ENCODE measurements at regions not wholly inside any gene's neighbourhood (a gene's known extent, or its start where the extent isn't known, plus 50 kb on each side); places are given as distances from the start of the nearest gene placed in this dataset.

DNA sequence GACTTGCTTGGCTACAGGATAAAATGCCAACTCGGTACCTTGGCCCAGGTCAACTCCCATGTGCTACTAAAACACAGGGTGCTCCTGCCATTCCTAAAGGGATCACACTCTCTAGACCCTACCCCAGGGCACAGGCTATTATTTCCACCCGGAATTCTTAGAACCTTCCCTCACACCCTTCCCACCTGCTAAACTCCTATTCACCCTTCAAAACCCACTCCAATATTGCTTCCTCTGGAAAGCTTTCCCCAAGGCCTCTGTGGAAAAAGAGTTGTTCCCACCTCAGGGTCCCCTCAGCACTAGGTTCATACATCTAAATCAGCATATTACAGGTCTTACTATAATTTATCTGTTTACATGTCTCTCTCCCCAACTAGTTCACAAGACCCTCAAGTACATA is 75.0 kb upstream of the TANC1 start:
- Mint-ChIP-seq H3K36me3 (ENCODE audit: low read depth) (no peaks in the 10 kb centered on the region), H3K9me3 (peaks cover 7% of the 10 kb centered on the region), H3K27me3 (peaks cover 5% of the 10 kb centered on the region), H3K4me1 (no peaks in the 10 kb centered on the region), H3K4me3 (no peak overlapping the region), H3K27ac (no peak overlapping the region)
- intact Hi-C loops (cut with micrococcal nuclease), result no loop called here
- DNase-seq, result no peak

DNA sequence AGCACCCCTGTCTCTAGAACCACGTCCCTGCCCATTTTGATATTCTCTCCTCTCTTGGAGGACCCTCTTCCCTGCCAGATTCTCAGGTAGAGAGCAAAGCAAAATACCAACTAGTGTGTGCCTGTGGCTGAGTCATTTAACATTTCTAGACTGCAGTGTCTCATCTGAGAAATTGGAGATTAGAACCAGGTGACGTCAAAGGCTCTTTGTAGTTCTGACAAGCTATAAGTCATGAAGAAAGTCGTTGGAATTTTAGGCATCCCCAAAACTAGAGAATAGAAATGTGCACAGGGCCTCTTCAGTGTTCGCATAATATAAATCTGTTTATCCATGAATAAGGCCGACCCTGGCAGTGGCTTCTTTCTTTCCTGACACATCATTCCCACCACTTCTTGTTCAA is 74.4 kb upstream of the TANC1 start:
- Mint-ChIP-seq H3K9me3 (peaks cover 7% of the 10 kb centered on the region), H3K4me3 (no peak overlapping the region), H3K36me3 (ENCODE audit: low read depth) (no peaks in the 10 kb centered on the region), H3K27me3 (peaks cover 6% of the 10 kb centered on the region), H3K27ac (no peak overlapping the region), H3K4me1 (no peaks in the 10 kb centered on the region)
- intact Hi-C loops (cut with micrococcal nuclease), result no loop called here
- no peak for DNase-seq

DNA sequence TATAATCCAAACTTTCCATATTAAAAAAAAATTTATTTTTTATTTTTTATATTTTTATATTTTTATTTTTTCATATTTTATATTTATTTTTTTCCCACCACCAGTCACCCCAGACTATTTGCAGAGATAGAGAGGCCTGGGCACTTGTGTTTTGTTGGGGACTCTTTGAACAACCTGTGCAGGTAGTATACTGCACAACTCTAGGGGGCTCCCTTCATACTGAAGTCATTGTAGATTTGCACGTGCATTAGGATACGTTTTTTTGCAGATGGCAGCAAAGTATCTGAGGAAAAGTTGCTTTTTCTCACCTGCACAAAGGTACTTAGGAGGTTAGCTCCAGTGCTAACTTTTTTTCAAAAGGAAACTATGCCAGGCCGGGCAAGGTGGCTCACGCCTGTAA is 73.9 kb upstream of the TANC1 start:
- H3K4me1 Mint-ChIP-seq, result no peaks in the 10 kb centered on the region
- no peak for DNase-seq
- intact Hi-C loops (cut with micrococcal nuclease), result no loop called here
- peaks cover 6% of the 10 kb centered on the region for H3K27me3 Mint-ChIP-seq
- no peaks in the 10 kb centered on the region for H3K36me3 Mint-ChIP-seq (ENCODE audit: low read depth)
- peaks cover 4% of the 10 kb centered on the region for H3K9me3 Mint-ChIP-seq
- no peak overlapping the region for H3K27ac Mint-ChIP-seq
- H3K4me3 Mint-ChIP-seq, result no peak overlapping the region

DNA sequence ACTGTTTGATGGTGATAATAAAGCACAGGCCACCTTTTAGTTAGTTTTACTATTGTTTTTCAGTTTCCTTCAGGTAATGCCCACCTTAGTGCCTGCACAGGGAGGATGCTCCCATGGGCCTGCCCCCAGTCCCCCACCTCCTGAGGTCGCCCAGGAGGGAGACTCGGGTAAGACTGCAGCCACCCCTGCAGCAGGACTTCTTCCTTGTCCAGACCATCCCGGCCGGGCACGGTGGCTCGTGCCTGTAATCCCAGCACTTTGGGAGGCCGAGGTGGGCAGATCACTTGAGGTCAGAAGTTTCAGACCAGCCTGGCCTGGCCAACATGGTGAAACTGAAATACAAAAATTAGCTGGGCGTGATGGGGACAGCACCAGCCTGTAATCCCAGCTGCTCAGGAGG is 68.1 kb upstream of the TANC1 start:
- intact Hi-C loops (cut with micrococcal nuclease), result loop anchor here (2.0 to 5.0 kb wide), 2 partner anchors 906 to 1067 kb away; no protein-coding TSS in a partner anchor

DNA sequence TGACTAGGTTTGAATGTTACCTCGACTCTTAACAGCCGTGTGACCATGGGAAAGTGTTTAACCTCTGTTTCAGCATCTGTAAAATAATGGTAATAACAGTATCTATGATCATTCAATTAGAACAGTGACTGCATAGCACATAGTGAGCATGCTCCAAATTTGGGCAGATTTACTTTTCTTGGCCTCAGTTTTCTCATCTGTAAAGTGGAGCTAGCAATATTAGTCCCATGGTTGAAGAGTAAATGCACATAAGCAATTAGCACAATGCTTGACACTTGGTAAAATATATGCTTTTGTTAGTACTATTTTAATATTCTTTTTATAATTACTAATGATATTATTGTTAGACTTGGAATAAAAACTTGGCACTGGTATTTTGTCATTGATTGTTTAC is 66.4 kb upstream of the TANC1 start:
- Mint-ChIP-seq H3K27me3 (peaks cover 6% of the 10 kb centered on the region), H3K27ac (no peak overlapping the region), H3K36me3 (ENCODE audit: low read depth) (no peaks in the 10 kb centered on the region), H3K4me1 (no peaks in the 10 kb centered on the region), H3K9me3 (no peaks in the 10 kb centered on the region), H3K4me3 (no peak overlapping the region)
- no peak for DNase-seq
- intact Hi-C loops (cut with micrococcal nuclease), result loop anchor here (5.0 kb wide), 1 partner anchor 1065 kb away; no protein-coding TSS in a partner anchor

More for the DNA sequence above, 68.1 kb upstream of the TANC1 start:
- no peak for DNase-seq
- Mint-ChIP-seq H3K27ac (no peak overlapping the region), H3K27me3 (peaks cover 6% of the 10 kb centered on the region), H3K4me3 (no peak overlapping the region), H3K9me3 (no peaks in the 10 kb centered on the region), H3K36me3 (ENCODE audit: low read depth) (no peaks in the 10 kb centered on the region), H3K4me1 (no peaks in the 10 kb centered on the region)

DNA sequence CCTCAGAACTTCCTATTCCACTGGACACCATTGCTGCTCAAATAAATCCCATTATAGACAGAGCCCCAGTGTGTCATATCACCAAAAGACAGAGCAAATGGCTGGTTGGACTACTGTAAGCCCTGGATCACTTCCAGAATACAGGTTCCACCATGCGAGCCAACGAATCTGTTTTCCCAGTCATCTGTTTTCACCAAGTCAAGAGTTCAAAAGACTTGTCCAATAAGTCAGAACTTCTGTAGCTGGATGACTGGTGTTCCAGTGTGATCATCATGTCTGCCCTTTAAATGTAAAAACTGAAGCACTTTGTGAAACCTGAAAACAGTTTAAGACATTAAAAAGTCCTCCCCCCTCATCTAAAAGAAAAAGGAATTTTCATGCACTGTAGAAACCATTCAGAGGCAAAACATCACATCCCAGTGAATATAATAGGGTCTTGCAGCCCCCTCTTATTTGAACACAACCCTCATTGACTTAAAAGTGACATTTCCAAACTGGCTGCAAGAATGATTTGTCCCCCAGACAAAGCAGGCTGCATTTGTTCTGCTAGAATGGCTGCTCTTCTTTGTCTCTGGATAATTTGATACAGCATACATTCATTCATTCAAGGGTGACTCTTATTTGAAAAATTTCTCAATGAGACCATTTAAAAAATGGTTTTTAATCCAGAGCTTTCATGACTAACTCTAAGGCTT is 64.6 kb upstream of the TANC1 start:
- H3K27ac Mint-ChIP-seq, result no peak overlapping the region
- no peaks in the 10 kb centered on the region for H3K9me3 Mint-ChIP-seq
- no peak for DNase-seq
- H3K27me3 Mint-ChIP-seq, result peaks cover 4% of the 10 kb centered on the region
- H3K4me1 Mint-ChIP-seq, result no peaks in the 10 kb centered on the region
- intact Hi-C loops (cut with micrococcal nuclease), result loop anchor here (5.0 kb wide), 1 partner anchor 1063 kb away; no protein-coding TSS in a partner anchor
- no peaks in the 10 kb centered on the region for H3K36me3 Mint-ChIP-seq (ENCODE audit: low read depth)
- no peak overlapping the region for H3K4me3 Mint-ChIP-seq

GRCh38 chr2:158904627-158905177 is 63.7 kb upstream of the TANC1 start:
- H3K4me1 Mint-ChIP-seq, result no peaks in the 10 kb centered on the region
- H3K9me3 Mint-ChIP-seq, result no peaks in the 10 kb centered on the region
- H3K27me3 Mint-ChIP-seq, result peaks cover 4% of the 10 kb centered on the region
- H3K27ac Mint-ChIP-seq, result no peak overlapping the region
- DNase-seq, result no peak
- intact Hi-C loops (cut with micrococcal nuclease), result loop anchor here (5.0 kb wide), 1 partner anchor 1063 kb away; no protein-coding TSS in a partner anchor
- H3K36me3 Mint-ChIP-seq (ENCODE audit: low read depth), result no peaks in the 10 kb centered on the region
- no peak overlapping the region for H3K4me3 Mint-ChIP-seq

- no peak overlapping the region for H3K4me3 Mint-ChIP-seq
- no peak for DNase-seq
- H3K27ac Mint-ChIP-seq, result no peak overlapping the region
- H3K27me3 Mint-ChIP-seq, result peaks cover 4% of the 10 kb centered on the region
- no peaks in the 10 kb centered on the region for H3K9me3 Mint-ChIP-seq
- no peaks in the 10 kb centered on the region for H3K4me1 Mint-ChIP-seq
- intact Hi-C loops (cut with micrococcal nuclease), result no loop called here
- H3K36me3 Mint-ChIP-seq (ENCODE audit: low read depth), result no peaks in the 10 kb centered on the region
These were observed 63.1 kb upstream of the TANC1 start for GRCh38 chr2:158905341-158905740.

- Mint-ChIP-seq H3K36me3 (ENCODE audit: low read depth) (no peaks in the 10 kb centered on the region), H3K4me1 (no peaks in the 10 kb centered on the region), H3K4me3 (no peak overlapping the region), H3K27ac (no peak overlapping the region), H3K9me3 (no peaks in the 10 kb centered on the region), H3K27me3 (peaks cover 4% of the 10 kb centered on the region)
- intact Hi-C loops (cut with micrococcal nuclease), result no loop called here
- DNase-seq, result no peak
These were observed 62.7 kb upstream of the TANC1 start for GRCh38 chr2:158905784-158906183.

GRCh38 chr2:158907926-158908456 is 60.4 kb upstream of the TANC1 start:
- peaks cover 3% of the 10 kb centered on the region for H3K27me3 Mint-ChIP-seq
- H3K36me3 Mint-ChIP-seq (ENCODE audit: low read depth), result no peaks in the 10 kb centered on the region
- DNase-seq, result no peak
- H3K4me1 Mint-ChIP-seq, result no peaks in the 10 kb centered on the region
- H3K4me3 Mint-ChIP-seq, result no peak overlapping the region
- H3K9me3 Mint-ChIP-seq, result no peaks in the 10 kb centered on the region
- intact Hi-C loops (cut with micrococcal nuclease), result no loop called here
- no peak overlapping the region for H3K27ac Mint-ChIP-seq

DNA sequence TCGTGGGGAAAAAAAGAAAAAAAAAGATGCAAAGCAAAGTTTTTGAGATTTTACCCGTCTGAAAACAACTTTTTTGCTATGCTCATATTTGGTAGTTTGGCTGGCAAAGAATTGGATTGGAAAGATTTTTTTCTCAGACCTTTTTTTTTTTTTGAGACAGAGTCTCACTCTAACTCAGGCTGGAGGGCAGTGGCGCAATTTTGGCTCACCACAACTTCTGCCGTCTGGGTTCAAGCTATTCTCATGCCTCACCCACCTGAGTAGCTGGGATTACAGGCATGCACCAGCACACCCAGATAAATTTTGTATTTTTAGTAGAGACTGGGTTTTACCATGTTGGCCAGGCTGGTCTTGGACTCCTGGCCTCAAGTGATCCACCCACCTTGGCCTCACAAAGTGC is 56.3 kb upstream of the TANC1 start:
- no peak overlapping the region for H3K4me3 Mint-ChIP-seq
- no peaks in the 10 kb centered on the region for H3K4me1 Mint-ChIP-seq
- H3K9me3 Mint-ChIP-seq, result no peaks in the 10 kb centered on the region
- no peaks in the 10 kb centered on the region for H3K36me3 Mint-ChIP-seq (ENCODE audit: low read depth)
- no peak overlapping the region for H3K27ac Mint-ChIP-seq
- intact Hi-C loops (cut with micrococcal nuclease), result no loop called here
- H3K27me3 Mint-ChIP-seq, result peaks cover 1% of the 10 kb centered on the region
- DNase-seq, result no peak

DNA sequence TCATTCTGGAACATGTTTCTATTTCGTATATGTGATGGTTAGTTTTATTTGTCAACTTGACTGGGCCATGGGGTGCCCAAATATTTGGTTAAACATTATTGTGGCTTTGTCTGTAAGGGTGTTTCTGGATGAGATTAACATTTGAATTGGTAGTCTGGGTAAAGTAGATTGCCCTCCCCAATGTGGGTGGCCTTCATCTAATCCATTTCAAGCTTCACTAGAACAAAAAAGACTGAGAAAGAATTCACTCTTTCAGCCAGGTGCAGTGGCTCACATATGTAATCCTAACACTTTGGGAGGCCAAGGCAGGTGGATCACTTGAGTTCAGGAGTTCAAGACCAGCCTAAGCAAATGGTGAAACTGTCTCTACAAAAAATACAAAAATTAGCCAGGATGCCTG is 55.7 kb upstream of the TANC1 start:
- Mint-ChIP-seq H3K9me3 (no peaks in the 10 kb centered on the region), H3K36me3 (ENCODE audit: low read depth) (no peaks in the 10 kb centered on the region), H3K27ac (no peak overlapping the region), H3K27me3 (peaks cover 1% of the 10 kb centered on the region), H3K4me1 (no peaks in the 10 kb centered on the region), H3K4me3 (no peak overlapping the region)
- DNase-seq, result no peak
- intact Hi-C loops (cut with micrococcal nuclease), result no loop called here

DNA sequence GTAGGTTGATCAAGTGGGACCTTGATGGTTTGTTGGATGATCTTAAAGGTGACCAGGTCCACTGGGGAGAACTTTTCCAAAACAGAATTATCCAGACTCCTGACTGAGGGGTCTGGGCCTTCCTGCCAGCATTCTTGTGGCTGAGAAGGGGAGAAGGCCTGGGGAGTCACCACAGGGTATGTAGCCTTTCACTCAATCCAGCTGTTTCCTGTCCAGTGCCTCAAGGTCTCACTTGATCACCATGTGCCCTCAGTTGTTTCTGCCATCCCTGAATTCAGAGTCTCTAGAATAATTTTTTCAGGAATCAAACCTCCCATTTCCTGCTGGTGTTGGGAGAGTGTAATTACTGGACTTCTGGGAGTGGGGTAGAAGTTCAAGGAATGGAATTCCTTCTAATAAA is 54.4 kb upstream of the TANC1 start:
- Mint-ChIP-seq H3K4me3 (no peak overlapping the region), H3K9me3 (no peaks in the 10 kb centered on the region), H3K27ac (no peak overlapping the region), H3K4me1 (no peaks in the 10 kb centered on the region), H3K27me3 (peaks cover 1% of the 10 kb centered on the region), H3K36me3 (ENCODE audit: low read depth) (no peaks in the 10 kb centered on the region)
- intact Hi-C loops (cut with micrococcal nuclease), result no loop called here
- no peak for DNase-seq

DNA sequence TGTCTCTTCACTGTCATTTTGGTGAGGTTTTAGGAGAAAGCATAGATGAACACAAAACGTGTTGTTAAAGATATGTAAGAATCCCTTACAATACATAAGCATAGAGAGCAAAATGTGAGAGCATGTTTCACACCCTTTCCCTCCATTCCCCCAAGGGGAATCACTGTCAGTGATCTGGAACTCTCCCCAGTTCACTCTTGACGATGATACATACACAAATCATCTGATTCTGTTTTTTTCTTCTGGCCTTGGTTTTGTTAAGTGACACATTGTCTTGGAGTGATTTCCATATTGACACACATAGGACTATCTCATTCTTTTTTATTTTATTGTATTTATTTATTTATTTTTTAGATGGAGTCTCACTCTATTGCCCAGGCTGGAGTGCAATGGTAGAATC is 53.7 kb upstream of the TANC1 start:
- no peaks in the 10 kb centered on the region for H3K4me1 Mint-ChIP-seq
- no peaks in the 10 kb centered on the region for H3K9me3 Mint-ChIP-seq
- peaks cover 1% of the 10 kb centered on the region for H3K27me3 Mint-ChIP-seq
- no peak overlapping the region for H3K4me3 Mint-ChIP-seq
- DNase-seq, result no peak
- H3K27ac Mint-ChIP-seq, result no peak overlapping the region
- no peaks in the 10 kb centered on the region for H3K36me3 Mint-ChIP-seq (ENCODE audit: low read depth)
- intact Hi-C loops (cut with micrococcal nuclease), result no loop called here

Measured in activated CD4-positive, alpha-beta T cell treated with anti-CD3 and anti-CD28 coated beads, Interleukin-2, amount 10 ng/mL, durations not matched to agents 24 days and 14 days (primary cell).